ENCODE measurements at regions not wholly inside any gene's neighbourhood (a gene's known extent, or its start where the extent isn't known, plus 50 kb on each side); places are given as distances from the start of the nearest gene placed in this dataset.

- DNase-seq (ENCODE audit: low spot score) (no peak), FAIRE-seq (no peak)
These were observed 400.1 kb upstream of the DDHD1 start for GRCh38 chr14:53553221-53553620.

GRCh38 chr14:53551862-53552261, 398.7 kb upstream of the DDHD1 start:
- no peak for FAIRE-seq
- DNase-seq (ENCODE audit: low spot score): no peak

- DNase-seq (ENCODE audit: low spot score) (no peak), FAIRE-seq (no peak)
These were observed 397.7 kb upstream of the DDHD1 start for GRCh38 chr14:53550776-53551175.

GRCh38 chr14:53549956-53550355, 396.8 kb upstream of the DDHD1 start:
- no peak for DNase-seq (ENCODE audit: low spot score)

DNA sequence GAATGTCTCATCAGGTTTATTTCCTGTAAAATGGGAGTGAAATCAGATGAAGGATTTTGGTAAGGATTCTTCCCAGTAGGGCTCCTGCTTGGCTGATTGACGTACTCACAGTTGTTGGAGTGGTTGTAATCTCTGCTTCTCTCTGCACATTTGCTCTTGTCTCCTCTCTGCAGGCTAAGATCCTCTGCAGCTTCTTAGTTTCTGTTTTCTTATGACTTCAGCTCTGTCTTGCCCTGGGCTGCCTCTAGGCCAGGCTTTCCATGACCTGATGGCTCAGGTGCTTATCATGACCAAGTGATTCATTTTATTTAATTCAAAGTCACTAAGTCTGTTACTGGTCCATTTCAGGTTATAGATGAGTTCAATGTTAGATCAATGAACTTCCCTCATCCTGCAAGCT, 394.5 kb upstream of the DDHD1 start:
- no peak for FAIRE-seq
- DNase-seq (ENCODE audit: low spot score): no peak

More at GRCh38 chr14:53549956-53550355, 396.8 kb upstream of the DDHD1 start:
- FAIRE-seq: no peak

DNA sequence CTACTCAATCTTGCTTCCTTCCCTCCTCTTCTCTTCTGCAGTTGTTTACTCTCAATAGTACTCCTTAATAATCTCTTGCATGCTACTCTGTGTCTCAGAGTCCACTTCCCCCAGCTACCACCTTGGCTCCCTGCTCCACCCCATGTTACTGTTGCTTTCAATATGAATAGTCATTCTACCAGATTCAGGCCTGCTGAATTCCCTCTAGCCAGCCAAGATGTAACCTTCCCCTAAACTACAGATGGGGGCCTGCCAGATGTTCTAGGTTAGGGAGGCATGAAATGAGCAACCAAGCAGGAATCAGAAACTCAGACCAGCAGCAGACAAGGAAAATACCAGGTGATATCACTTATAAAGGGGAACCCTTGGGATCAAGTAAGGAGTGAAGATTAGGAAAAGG, 392.1 kb upstream of the DDHD1 start:
- FAIRE-seq (no peak), DNase-seq (ENCODE audit: low spot score) (no peak)

GRCh38 chr14:53542732-53543131, 389.6 kb upstream of the DDHD1 start:
- DNase-seq (ENCODE audit: low spot score) (no peak), FAIRE-seq (no peak)

DNA sequence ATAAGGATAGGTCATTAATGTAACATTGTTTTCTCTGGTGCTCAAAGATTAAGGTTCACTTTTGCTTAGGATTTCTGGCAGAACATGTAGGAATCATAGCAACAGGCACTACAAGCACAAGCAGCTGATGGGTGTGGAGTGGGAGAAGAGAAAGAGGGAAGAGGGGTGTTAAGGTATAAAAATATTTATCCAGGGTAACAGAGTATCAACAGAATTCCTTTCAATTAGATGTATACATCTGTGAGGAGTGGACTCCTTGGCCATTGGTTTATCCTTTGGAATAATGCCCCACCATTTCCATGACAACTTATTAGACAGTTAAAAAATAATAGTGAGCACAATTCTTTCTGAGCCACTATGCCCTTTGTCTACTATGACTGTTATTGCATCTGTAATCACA, 388.3 kb upstream of the DDHD1 start:
- DNase-seq (ENCODE audit: low spot score): no peak
- no peak for FAIRE-seq

GRCh38 chr14:53539489-53540126, 386.5 kb upstream of the DDHD1 start:
- FAIRE-seq: no peak
- peak; percentile 5 for DNase-seq (ENCODE audit: low spot score)

DNA sequence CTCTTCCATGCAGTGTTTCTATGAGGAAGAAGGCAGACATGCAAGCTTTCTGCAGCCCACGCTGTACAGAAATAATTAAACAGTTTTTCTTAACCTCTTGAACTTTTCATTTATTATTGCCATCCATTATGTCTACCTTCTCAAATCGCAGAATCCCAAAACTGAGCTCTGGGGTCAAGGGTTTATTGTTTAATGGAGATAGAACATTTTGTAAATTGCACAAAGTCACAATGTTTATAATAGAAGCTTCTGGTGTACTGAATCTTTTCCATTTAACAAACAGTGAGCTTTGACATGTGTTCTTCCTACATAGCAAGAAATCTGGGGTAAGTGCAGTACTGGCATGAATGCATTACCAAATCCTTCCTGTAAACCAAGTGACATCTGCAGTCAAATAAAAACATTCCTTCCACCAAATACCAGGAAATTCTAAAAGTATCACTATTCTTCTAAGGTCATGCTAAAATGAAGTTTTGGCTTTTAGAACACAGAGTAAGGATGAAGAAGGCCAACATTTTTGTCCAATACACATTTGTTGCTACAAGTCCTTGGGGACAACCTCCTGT, 385.3 kb upstream of the DDHD1 start:
- DNase-seq (ENCODE audit: low spot score) (no peak), FAIRE-seq (no peak)

- no peak for DNase-seq (ENCODE audit: low spot score)
These were observed 384.5 kb upstream of the DDHD1 start for GRCh38 chr14:53537422-53538315.

DNA sequence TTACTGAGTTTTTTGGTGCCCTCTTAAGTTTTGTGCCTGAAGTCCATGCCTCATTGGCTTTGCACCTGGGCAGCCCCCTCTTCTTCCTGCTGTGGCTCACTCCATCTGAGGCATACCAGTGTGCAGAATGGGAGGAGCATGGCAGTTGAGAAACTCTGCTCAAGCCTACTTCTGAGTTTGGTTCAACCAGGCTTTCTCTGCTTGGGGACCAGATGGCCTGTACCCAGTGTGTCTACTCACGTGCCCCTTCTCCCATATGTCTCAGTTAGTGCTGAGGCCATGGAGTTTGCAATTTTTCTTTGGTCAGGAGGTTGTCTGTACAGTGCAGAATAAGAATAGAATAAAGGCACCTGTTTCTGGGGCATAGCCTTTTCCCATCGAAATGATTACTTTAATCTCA, 383.3 kb upstream of the DDHD1 start:
- FAIRE-seq: no peak
- no peak for DNase-seq (ENCODE audit: low spot score)

More at GRCh38 chr14:53537422-53538315, 384.5 kb upstream of the DDHD1 start:
- FAIRE-seq: no peak

DNA sequence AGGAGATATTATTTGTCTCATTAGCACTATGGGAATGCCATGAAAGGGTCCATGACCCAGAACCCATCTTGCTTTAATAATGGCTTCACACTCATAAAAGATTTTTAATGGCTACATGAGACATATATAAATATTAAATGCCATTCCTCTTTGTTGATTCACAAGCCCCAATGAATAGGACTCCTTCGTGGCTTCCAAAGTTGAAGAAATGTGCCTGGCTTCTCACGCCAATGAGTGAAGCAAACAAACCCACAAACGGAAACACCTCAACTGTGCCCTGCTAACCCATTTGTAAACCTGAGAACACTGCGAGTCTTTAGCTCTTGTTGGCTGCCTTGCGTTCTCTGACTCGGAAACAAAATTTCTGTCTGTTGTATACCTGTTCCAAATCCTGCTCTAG, 381.7 kb upstream of the DDHD1 start:
- no peak for FAIRE-seq
- DNase-seq (ENCODE audit: low spot score): no peak

GRCh38 chr14:53533384-53533970, 380.4 kb upstream of the DDHD1 start:
- no peak for FAIRE-seq
- no peak for DNase-seq (ENCODE audit: low spot score)

GRCh38 chr14:53532853-53533252, 379.7 kb upstream of the DDHD1 start:
- FAIRE-seq (no peak), DNase-seq (ENCODE audit: low spot score) (no peak)

- DNase-seq (ENCODE audit: low spot score) (no peak), FAIRE-seq (no peak)
These were observed 378.6 kb upstream of the DDHD1 start for GRCh38 chr14:53531730-53532129.

GRCh38 chr14:53531156-53531555, 378.0 kb upstream of the DDHD1 start:
- DNase-seq (ENCODE audit: low spot score) (no peak), FAIRE-seq (no peak)

GRCh38 chr14:53529519-53529918, 376.4 kb upstream of the DDHD1 start:
- FAIRE-seq (no peak), DNase-seq (ENCODE audit: low spot score) (no peak)

DNA sequence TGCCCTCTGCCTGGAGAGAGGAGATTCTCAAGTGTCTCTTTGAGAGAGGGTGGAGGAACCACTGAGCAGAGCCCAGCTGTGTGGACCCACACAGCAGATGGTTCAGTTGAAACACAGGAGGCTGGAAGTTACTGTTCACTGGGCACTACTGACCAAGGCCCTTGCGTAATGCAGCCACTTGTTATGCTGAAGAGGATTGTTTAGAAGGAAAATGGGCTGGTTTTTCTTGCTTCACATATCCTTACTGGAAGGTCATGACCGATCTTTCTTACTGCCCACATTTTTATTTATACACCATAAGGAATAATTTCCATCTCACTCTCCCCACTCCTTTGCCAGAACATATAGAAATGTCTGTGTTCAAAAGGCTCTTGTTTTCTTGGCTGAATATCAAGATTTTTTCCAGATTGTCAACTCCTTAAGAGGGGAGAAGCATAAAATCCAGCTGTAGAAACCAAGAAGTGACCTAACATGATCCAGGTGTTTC, 375.1 kb upstream of the DDHD1 start:
- no peak for FAIRE-seq
- DNase-seq (ENCODE audit: low spot score): no peak

- no peak for FAIRE-seq
- no peak for DNase-seq (ENCODE audit: low spot score)
These were observed 373.1 kb upstream of the DDHD1 start for GRCh38 chr14:53526200-53526599.

DNA sequence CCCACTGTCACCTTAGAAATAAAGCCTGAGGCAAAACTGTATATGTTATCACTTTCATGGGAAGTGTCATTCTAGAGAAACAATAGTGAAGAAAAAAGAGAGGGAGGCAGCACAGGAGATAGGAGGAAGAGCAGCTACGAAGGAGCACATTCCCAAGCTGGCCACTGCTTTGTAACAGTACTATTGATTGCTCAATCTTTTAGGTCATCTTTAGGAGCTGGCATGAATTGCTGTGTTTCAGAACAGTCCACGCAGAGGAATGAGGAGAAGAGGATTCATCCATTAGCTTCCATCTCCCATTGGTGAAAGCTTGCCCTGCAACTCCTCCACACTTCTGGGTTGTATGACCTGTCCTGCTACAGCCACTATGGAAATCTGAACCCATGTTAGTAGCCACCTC, 372.5 kb upstream of the DDHD1 start:
- no peak for FAIRE-seq
- no peak for DNase-seq (ENCODE audit: low spot score)

- DNase-seq (ENCODE audit: low spot score): no peak
- FAIRE-seq: no peak
These were observed 371.3 kb upstream of the DDHD1 start for GRCh38 chr14:53524391-53524790.
